ENCODE measurements at regions not wholly inside any gene's neighbourhood (a gene's known extent, or its start where the extent isn't known, plus 50 kb on each side); places are given as distances from the start of the nearest gene placed in this dataset.

DNA sequence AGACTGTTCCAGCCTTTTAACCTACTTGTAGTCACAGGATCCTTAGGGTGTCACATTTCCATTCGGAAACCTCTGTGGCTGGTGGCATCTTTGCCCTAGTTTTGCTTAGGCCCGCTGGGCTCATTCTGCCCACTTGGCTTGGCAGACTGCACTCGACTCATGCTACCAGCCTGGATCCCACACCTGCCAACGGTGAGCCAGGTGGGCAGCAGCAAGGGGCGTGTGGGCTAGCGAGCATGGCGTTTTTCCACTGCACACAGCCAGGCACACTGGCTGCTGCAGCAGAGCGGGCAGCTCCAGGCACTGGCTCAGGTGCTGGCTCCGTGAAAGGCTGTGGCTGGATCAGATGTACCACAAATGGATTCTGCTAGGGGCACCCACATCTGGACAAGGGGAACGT, 838.2 kb downstream of the SLITRK6 start:
- Histone ChIP-seq H3K79me2 (ENCODE audit: insufficient read depth, low read depth, low read length) (no peaks in the 10 kb centered on the region), H3K36me3 (ENCODE audit: insufficient read depth, low read length) (no peaks in the 10 kb centered on the region), H3K9me2 (ENCODE audit: insufficient read depth, low read length) (no peaks in the 10 kb centered on the region), H3K27ac (ENCODE audit: low read depth, low read length, poor library complexity, severe bottlenecking) (no peak overlapping the region), H4K20me1 (ENCODE audit: insufficient read depth, low read length) (no peaks in the 10 kb centered on the region), H3K9me3 (ENCODE audit: low read length) (peaks cover 7% of the 10 kb centered on the region; the same call in 1 of the 2 replicates), H3K4me1 (ENCODE audit: insufficient read depth, low read length, poor library complexity, severe bottlenecking) (peaks cover 17% of the 10 kb centered on the region), H3K4me3 (ENCODE audit: low read depth, low read length, poor library complexity, severe bottlenecking) (no peak overlapping the region), H2AFZ (ENCODE audit: low read length) (no peak overlapping the region), H3K4me2 (ENCODE audit: low read length) (no peak overlapping the region)
- CTCF ChIA-PET (ENCODE audit: unreplicated experiment): no interaction called here
- POLR2A ChIA-PET: interaction anchor here (1.0 to 2.5 kb wide), 3 partner anchors 9 to 13 kb away, joined by 3 to 8 read pairs (median 3); no protein-coding TSS in a partner anchor
- no peak for DNase-seq (ENCODE audit: low spot score)
- intact Hi-C loops (cut with micrococcal nuclease; ENCODE audit: unreplicated experiment): no loop called here
- TF ChIP-seq, protein P1, sequence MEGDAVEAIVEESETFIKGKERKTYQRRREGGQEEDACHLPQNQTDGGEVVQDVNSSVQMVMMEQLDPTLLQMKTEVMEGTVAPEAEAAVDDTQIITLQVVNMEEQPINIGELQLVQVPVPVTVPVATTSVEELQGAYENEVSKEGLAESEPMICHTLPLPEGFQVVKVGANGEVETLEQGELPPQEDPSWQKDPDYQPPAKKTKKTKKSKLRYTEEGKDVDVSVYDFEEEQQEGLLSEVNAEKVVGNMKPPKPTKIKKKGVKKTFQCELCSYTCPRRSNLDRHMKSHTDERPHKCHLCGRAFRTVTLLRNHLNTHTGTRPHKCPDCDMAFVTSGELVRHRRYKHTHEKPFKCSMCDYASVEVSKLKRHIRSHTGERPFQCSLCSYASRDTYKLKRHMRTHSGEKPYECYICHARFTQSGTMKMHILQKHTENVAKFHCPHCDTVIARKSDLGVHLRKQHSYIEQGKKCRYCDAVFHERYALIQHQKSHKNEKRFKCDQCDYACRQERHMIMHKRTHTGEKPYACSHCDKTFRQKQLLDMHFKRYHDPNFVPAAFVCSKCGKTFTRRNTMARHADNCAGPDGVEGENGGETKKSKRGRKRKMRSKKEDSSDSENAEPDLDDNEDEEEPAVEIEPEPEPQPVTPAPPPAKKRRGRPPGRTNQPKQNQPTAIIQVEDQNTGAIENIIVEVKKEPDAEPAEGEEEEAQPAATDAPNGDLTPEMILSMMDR (conservative IDR thresholded peaks at IDR 0.05; ENCODE audit: low read length): no peak
- TF ChIP-seq EZH2phosphoT487 (IDR thresholded peaks at IDR 0.05; ENCODE audit: borderline replicate concordance, low read depth, low read length): no peak
- BruUV-seq (replicated peaks): no TSS peak

DNA sequence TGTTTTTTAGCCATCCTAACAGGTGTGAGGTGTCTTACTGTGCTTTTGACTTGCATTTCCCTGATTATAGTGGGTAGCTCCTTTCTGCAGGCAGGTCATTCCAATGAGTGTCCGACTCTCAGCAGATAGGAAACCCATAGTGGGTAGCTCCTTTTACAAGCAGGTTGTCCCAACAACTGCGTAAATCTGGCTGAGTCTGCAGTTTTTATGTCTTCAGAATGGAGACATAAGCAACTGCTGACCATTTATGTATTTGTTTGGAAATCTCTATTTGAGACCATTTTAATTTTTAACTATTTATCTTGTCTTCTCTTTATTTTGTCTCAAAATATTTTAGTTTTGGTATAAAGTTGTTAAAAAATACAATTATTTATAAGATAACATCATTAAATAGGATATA, 839.4 kb downstream of the SLITRK6 start:
- H2AFZ ChIP-seq (ENCODE audit: low read length): no peak overlapping the region
- intact Hi-C loops (cut with micrococcal nuclease; ENCODE audit: unreplicated experiment): no loop called here
- TF ChIP-seq EZH2phosphoT487 (IDR thresholded peaks at IDR 0.05; ENCODE audit: borderline replicate concordance, low read depth, low read length): no peak
- TF ChIP-seq, protein P1 (conservative IDR thresholded peaks at IDR 0.05; ENCODE audit: low read length): no peak
- no peaks in the 10 kb centered on the region for H4K20me1 ChIP-seq (ENCODE audit: insufficient read depth, low read length)
- H3K27ac ChIP-seq (ENCODE audit: low read depth, low read length, poor library complexity, severe bottlenecking): no peak overlapping the region
- no peaks in the 10 kb centered on the region for H3K9me2 ChIP-seq (ENCODE audit: insufficient read depth, low read length)
- H3K79me2 ChIP-seq (ENCODE audit: insufficient read depth, low read depth, low read length): no peaks in the 10 kb centered on the region
- BruUV-seq (replicated peaks): no TSS peak
- no peak overlapping the region for H3K4me2 ChIP-seq (ENCODE audit: low read length)
- H3K4me3 ChIP-seq (ENCODE audit: low read depth, low read length, poor library complexity, severe bottlenecking): no peak overlapping the region
- no peak for DNase-seq (ENCODE audit: low spot score)
- H3K4me1 ChIP-seq (ENCODE audit: insufficient read depth, low read length, poor library complexity, severe bottlenecking): peaks cover 17% of the 10 kb centered on the region
- POLR2A ChIA-PET: interaction anchor here (0.7 to 2.5 kb wide), 4 partner anchors 9 to 424 kb away, joined by 3 to 8 read pairs (median 6); no protein-coding TSS in a partner anchor
- H3K9me3 ChIP-seq (ENCODE audit: low read length): peaks cover 10% of the 10 kb centered on the region; the same call in 1 of the 2 replicates
- H3K36me3 ChIP-seq (ENCODE audit: insufficient read depth, low read length): no peaks in the 10 kb centered on the region
- CTCF ChIA-PET (ENCODE audit: unreplicated experiment): no interaction called here

DNA sequence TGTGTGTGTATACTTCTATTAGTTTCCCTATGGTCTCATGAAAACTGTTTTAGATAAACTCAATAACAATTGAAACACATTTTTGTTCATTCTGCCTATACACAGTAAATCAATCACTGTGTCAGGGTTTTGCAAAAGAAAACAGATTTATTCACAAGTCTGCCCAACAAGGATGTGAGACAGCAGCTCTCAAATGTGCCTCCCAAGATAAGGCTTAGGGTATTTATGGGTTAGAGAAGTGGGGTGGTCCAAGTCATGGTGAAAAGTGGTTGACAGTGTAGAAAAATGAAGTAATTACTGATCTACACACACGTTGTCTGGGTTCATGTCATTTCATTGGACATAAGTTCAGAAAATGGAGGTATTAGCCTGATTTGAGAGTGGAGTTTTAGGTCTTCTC, 844.6 kb downstream of the SLITRK6 start:
- no peak for DNase-seq (ENCODE audit: low spot score)
- H3K36me3 ChIP-seq (ENCODE audit: insufficient read depth, low read length): no peaks in the 10 kb centered on the region; the same call in 1 of the 2 replicates
- H3K27ac ChIP-seq (ENCODE audit: low read depth, low read length, poor library complexity, severe bottlenecking): no peak overlapping the region
- intact Hi-C loops (cut with micrococcal nuclease; ENCODE audit: unreplicated experiment): no loop called here
- H4K20me1 ChIP-seq (ENCODE audit: insufficient read depth, low read length): no peaks in the 10 kb centered on the region
- ChIA-PET POLR2A (interaction anchor here (0.6 to 1.7 kb wide), 9 partner anchors 9 to 784 kb away, joined by 3 to 5 read pairs (median 4); no protein-coding TSS in a partner anchor), CTCF (ENCODE audit: unreplicated experiment) (no interaction called here)
- H3K9me2 ChIP-seq (ENCODE audit: insufficient read depth, low read length): no peaks in the 10 kb centered on the region
- TF ChIP-seq, protein P1 (conservative IDR thresholded peaks at IDR 0.05; ENCODE audit: low read length): no peak
- no peak for TF ChIP-seq EZH2phosphoT487 (IDR thresholded peaks at IDR 0.05; ENCODE audit: borderline replicate concordance, low read depth, low read length)
- H3K4me1 ChIP-seq (ENCODE audit: insufficient read depth, low read length, poor library complexity, severe bottlenecking): no peaks in the 10 kb centered on the region
- 0 out of 2 replicates have a peak, but pooled peaks cover 5% of the 10 kb centered on the region for H3K9me3 ChIP-seq (ENCODE audit: low read length)
- no peaks in the 10 kb centered on the region for H3K79me2 ChIP-seq (ENCODE audit: insufficient read depth, low read depth, low read length)
- H3K4me3 ChIP-seq (ENCODE audit: low read depth, low read length, poor library complexity, severe bottlenecking): no peak overlapping the region
- H2AFZ ChIP-seq (ENCODE audit: low read length): peak overlapping the region; percentile 48; the same call in 1 of the 2 replicates
- no peak overlapping the region for H3K4me2 ChIP-seq (ENCODE audit: low read length)
- BruUV-seq (replicated peaks): no TSS peak
